ENCODE measurements at regions not wholly inside any gene's neighbourhood (a gene's known extent, or its start where the extent isn't known, plus 50 kb on each side); places are given as distances from the start of the nearest gene placed in this dataset.

DNA sequence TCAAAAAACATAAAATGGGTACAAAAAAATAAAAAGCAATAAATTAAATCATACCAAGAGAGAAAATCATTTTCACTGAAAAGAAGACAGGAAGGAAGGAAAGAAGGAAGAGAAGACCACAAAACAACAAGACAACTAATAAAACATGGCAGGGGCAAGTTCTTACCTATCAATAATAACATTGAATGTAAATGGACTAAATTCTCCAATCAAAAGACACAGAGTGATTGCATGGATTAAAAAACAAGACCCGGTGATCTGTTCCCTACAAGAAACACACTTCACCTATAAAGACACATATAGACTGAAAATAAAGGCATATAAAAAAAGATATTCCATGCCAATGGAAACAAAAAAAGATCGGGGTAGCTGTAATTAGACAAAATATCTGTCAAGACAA is 82.6 kb upstream of the CERS6 start:
- intact Hi-C loops (cut with DNase I; ENCODE audit: low total_unique reads) = no loop called here

DNA sequence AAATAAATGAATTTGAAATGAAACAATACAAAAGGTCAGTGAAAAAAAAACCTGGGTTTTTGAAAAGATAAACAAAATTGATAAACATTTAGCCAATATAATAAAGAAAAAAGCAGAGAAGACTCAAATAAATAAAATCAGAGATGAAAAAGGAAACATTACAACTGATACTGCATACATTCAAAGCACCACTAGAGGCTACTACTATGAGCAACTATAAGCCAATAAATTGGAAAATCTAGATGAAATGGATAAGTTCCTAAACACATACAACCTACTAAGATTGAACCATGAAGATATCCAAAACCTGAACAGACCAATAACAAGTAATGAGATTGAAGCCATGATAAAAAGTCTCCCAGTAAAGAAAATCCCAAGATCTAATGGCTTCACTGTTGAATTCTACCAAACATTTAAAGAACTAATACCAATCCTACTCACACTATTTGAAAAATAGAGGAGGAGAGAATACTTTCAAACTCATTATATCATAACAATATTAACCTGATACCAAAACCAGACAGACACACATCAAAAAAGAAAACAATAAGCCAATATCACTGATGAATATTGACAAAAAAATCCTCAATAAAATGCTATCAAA is 80.8 kb upstream of the CERS6 start:
- H3K27me3 ChIP-seq = no peaks in the 10 kb centered on the region
- H3K36me3 ChIP-seq (ENCODE audit: low read depth, missing control alignments) = no peaks in the 10 kb centered on the region
- no peaks in the 10 kb centered on the region for H3K9me3 ChIP-seq
- no peak for DNase-seq
- no peak overlapping the region for H3K4me3 ChIP-seq
- intact Hi-C loops (cut with DNase I; ENCODE audit: low total_unique reads) = no loop called here
- H3K4me1 ChIP-seq = no peaks in the 10 kb centered on the region
- no peak overlapping the region for H3K27ac ChIP-seq
- TF ChIP-seq, protein P1, sequence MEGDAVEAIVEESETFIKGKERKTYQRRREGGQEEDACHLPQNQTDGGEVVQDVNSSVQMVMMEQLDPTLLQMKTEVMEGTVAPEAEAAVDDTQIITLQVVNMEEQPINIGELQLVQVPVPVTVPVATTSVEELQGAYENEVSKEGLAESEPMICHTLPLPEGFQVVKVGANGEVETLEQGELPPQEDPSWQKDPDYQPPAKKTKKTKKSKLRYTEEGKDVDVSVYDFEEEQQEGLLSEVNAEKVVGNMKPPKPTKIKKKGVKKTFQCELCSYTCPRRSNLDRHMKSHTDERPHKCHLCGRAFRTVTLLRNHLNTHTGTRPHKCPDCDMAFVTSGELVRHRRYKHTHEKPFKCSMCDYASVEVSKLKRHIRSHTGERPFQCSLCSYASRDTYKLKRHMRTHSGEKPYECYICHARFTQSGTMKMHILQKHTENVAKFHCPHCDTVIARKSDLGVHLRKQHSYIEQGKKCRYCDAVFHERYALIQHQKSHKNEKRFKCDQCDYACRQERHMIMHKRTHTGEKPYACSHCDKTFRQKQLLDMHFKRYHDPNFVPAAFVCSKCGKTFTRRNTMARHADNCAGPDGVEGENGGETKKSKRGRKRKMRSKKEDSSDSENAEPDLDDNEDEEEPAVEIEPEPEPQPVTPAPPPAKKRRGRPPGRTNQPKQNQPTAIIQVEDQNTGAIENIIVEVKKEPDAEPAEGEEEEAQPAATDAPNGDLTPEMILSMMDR (IDR thresholded peaks at IDR 0.05) = peak in 1 of 3 experiments; percentile 19
- TF ChIP-seq POLR2A (IDR thresholded peaks at IDR 0.05) = no peak

More for the DNA sequence above, 82.6 kb upstream of the CERS6 start:
- Histone ChIP-seq H3K4me3 (no peak overlapping the region), H3K4me1 (no peaks in the 10 kb centered on the region), H3K36me3 (ENCODE audit: low read depth, missing control alignments) (no peaks in the 10 kb centered on the region), H3K9me3 (no peaks in the 10 kb centered on the region), H3K27me3 (no peaks in the 10 kb centered on the region), H3K27ac (no peak overlapping the region)
- TF ChIP-seq POLR2A (IDR thresholded peaks at IDR 0.05) = no peak
- TF ChIP-seq, protein P1 (IDR thresholded peaks at IDR 0.05) = no peak
- DNase-seq = no peak
- 91 to 95% methylated on average over 2 of the region's 2 CpGs for WGBS, 2 donors

DNA sequence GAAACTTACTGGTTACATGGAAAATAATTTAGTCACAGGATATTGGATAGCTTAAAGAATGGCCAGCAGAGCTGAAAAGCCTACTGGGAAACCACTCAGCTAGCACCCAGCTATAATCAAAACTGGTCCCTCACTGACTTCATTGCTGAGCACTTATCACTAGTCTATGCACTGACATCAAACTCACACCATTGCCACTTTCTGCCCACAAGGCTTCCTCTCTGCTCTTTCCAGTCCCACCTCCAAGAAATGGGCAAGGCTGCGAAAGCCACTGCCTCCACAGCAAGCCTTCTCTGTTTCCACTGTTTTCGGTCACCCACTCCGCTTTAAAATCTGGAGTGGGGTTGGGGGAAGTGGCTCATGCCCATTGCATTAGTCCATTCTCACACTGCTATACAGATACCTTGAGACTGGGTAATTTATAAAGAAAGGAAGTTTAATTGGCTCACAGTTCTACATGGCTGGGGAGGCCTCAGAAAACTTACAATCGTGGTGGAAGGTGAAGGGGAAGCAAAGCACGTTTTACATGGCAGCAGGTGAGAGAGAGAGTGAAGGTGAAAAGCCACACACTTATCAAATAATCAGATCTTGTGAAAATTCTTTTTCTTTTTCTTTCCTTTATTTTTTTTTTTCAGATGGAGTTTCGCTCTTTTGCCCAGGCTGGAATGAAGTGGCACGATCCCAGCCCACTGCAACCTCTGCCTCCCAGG is 77.0 kb upstream of the CERS6 start:
- DNase-seq = no peak
- WGBS, 2 donors = 92 to 95% methylated on average over 7 of the region's 7 CpGs

DNA sequence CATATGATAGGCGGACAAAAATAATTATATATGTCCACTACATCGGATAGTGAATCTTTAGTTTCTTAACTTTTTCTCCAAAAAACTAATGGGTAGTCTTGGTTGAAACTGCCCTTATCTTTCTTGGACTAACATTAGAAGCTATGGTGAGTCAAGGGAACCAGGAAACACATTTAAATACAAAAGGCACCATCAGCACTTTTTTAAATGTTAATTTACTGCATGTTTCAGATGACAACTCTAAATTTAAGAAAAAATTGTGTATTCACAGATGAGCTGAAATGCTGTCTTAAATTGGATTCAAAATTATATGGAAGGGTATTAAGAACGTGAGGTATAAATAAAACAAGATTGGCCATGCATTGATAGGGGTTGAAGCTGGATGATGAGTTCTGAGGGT is 75.6 kb upstream of the CERS6 start:
- intact Hi-C loops (cut with DNase I; ENCODE audit: low total_unique reads) = no loop called here
- no peaks in the 10 kb centered on the region for H3K9me3 ChIP-seq
- no peaks in the 10 kb centered on the region for H3K36me3 ChIP-seq (ENCODE audit: low read depth, missing control alignments)
- H3K27me3 ChIP-seq = no peaks in the 10 kb centered on the region
- DNase-seq = no peak
- no peaks in the 10 kb centered on the region for H3K4me1 ChIP-seq
- 92 to 96% methylated on average over 3 of the region's 3 CpGs for WGBS, 2 donors
- H3K4me3 ChIP-seq = no peak overlapping the region
- no peak overlapping the region for H3K27ac ChIP-seq
- no peak for TF ChIP-seq POLR2A (IDR thresholded peaks at IDR 0.05)
- TF ChIP-seq, protein P1 (IDR thresholded peaks at IDR 0.05) = no peak

More for the DNA sequence above, 77.0 kb upstream of the CERS6 start:
- no peak overlapping the region for H3K4me3 ChIP-seq
- no peaks in the 10 kb centered on the region for H3K27me3 ChIP-seq
- no peaks in the 10 kb centered on the region for H3K9me3 ChIP-seq
- no peaks in the 10 kb centered on the region for H3K4me1 ChIP-seq
- no peak overlapping the region for H3K27ac ChIP-seq
- intact Hi-C loops (cut with DNase I; ENCODE audit: low total_unique reads) = no loop called here
- TF ChIP-seq POLR2A (IDR thresholded peaks at IDR 0.05) = no peak
- TF ChIP-seq, protein P1 (IDR thresholded peaks at IDR 0.05) = no peak
- no peaks in the 10 kb centered on the region for H3K36me3 ChIP-seq (ENCODE audit: low read depth, missing control alignments)

- Histone ChIP-seq H3K9me3 (no peaks in the 10 kb centered on the region), H3K36me3 (ENCODE audit: low read depth, missing control alignments) (no peaks in the 10 kb centered on the region), H3K4me1 (no peaks in the 10 kb centered on the region), H3K27me3 (no peaks in the 10 kb centered on the region), H3K27ac (no peak overlapping the region), H3K4me3 (no peak overlapping the region)
- WGBS, 2 donors = 57 to 62% methylated on average over 2 of the region's 2 CpGs
- no peak for TF ChIP-seq POLR2A (IDR thresholded peaks at IDR 0.05)
- TF ChIP-seq, protein P1 (IDR thresholded peaks at IDR 0.05) = no peak
- intact Hi-C loops (cut with DNase I; ENCODE audit: low total_unique reads) = no loop called here
- DNase-seq = no peak
Measured at GRCh38 chr2:168392024-168392423, 64.0 kb upstream of the CERS6 start.

Measured in testis (tissue), 2 donors.